ENCODE measurements at regions not wholly inside any gene's neighbourhood (a gene's known extent, or its start where the extent isn't known, plus 50 kb on each side); places are given as distances from the start of the nearest gene placed in this dataset.
A peak's percentile ranks its signal among the peaks of the same experiment; 100 is the strongest.

- no peak overlapping the region for H3K4me3 ChIP-seq (ENCODE audit: low read depth, low read length)
- no peak for DNase-seq (ENCODE audit: low read depth)
- no peak for TF ChIP-seq CTCF (IDR thresholded peaks at IDR 0.05; ENCODE audit: insufficient read depth, low read depth, low read length, missing control alignments)
These were observed 133.7 kb upstream of the ZMIZ1 start for GRCh38 chr10:78934994-78935602.

- H3K4me3 ChIP-seq (ENCODE audit: low read depth, low read length), result no peak overlapping the region
- TF ChIP-seq CTCF (IDR thresholded peaks at IDR 0.05; ENCODE audit: insufficient read depth, low read depth, low read length, missing control alignments), result no peak
- DNase-seq (ENCODE audit: low read depth), result no peak
These were observed 132.9 kb upstream of the ZMIZ1 start for GRCh38 chr10:78935697-78936407.

GRCh38 chr10:78936412-78937342, 132.1 kb upstream of the ZMIZ1 start:
- no peak overlapping the region for H3K4me3 ChIP-seq (ENCODE audit: low read depth, low read length)
- no peak for TF ChIP-seq CTCF (IDR thresholded peaks at IDR 0.05; ENCODE audit: insufficient read depth, low read depth, low read length, missing control alignments)
- no peak for DNase-seq (ENCODE audit: low read depth)

- no peak for DNase-seq (ENCODE audit: low read depth)
- H3K4me3 ChIP-seq (ENCODE audit: low read depth, low read length), result no peak overlapping the region
- no peak for TF ChIP-seq CTCF (IDR thresholded peaks at IDR 0.05; ENCODE audit: insufficient read depth, low read depth, low read length, missing control alignments)
These were observed 131.4 kb upstream of the ZMIZ1 start for GRCh38 chr10:78937393-78937792.

- peak; percentile 6 for TF ChIP-seq CTCF (IDR thresholded peaks at IDR 0.05; ENCODE audit: insufficient read depth, low read depth, low read length, missing control alignments)
- no peak overlapping the region for H3K4me3 ChIP-seq (ENCODE audit: low read depth, low read length)
- DNase-seq (ENCODE audit: low read depth), result no peak
These were observed 130.7 kb upstream of the ZMIZ1 start for GRCh38 chr10:78937800-78938694.

Data from GM12865 (cell line).